HG02798 (cell line): ENCODE measurements at regions not wholly inside any gene's neighbourhood (a gene's known extent, or its start where the extent isn't known, plus 50 kb on each side); places are given as distances from the start of the nearest gene placed in this dataset.

ENCODE experiments used
- ATAC-seq: cut with Tn5 transposase; IDR thresholded peaks from one replicate; pipeline ENCODE4 v1.9.1; 2021; ENCODE audit warnings: mild to moderate bottlenecking; ENCODE audit not compliant: unreplicated experiment, poor library complexity

- ATAC-seq: no peak
Observed at GRCh38 chr2:146125551-146125950, 1605.6 kb upstream of the ZEB2 start.

GRCh38 chr2:146124741-146125140, 1604.8 kb upstream of the ZEB2 start:
- no peak for ATAC-seq

- no peak for ATAC-seq
Observed at GRCh38 chr2:146123714-146124113, 1603.8 kb upstream of the ZEB2 start.

GRCh38 chr2:146123256-146123655, 1603.3 kb upstream of the ZEB2 start:
- ATAC-seq: no peak

- no peak for ATAC-seq
Observed at GRCh38 chr2:146119586-146119985, 1599.7 kb upstream of the ZEB2 start.

- ATAC-seq: no peak
Observed at GRCh38 chr2:146108993-146109392, 1589.1 kb upstream of the ZEB2 start.

GRCh38 chr2:146094185-146094584, 1574.3 kb upstream of the ZEB2 start:
- ATAC-seq: no peak

GRCh38 chr2:146081459-146081858, 1561.5 kb upstream of the ZEB2 start:
- ATAC-seq: no peak

- ATAC-seq: no peak
Observed at GRCh38 chr2:146080925-146081324, 1561.0 kb upstream of the ZEB2 start.

GRCh38 chr2:146079216-146079615, 1559.3 kb upstream of the ZEB2 start:
- no peak for ATAC-seq

GRCh38 chr2:146077156-146077555, 1557.2 kb upstream of the ZEB2 start:
- no peak for ATAC-seq

- no peak for ATAC-seq
Observed at GRCh38 chr2:146068051-146068450, 1548.1 kb upstream of the ZEB2 start.

- no peak for ATAC-seq
Observed at GRCh38 chr2:146048141-146048540, 1528.2 kb upstream of the ZEB2 start.

GRCh38 chr2:146041274-146041910, 1521.5 kb upstream of the ZEB2 start:
- no peak for ATAC-seq

- no peak for ATAC-seq
Observed at GRCh38 chr2:146040051-146040450, 1520.1 kb upstream of the ZEB2 start.

- ATAC-seq: no peak
Observed at GRCh38 chr2:146038014-146038413, 1518.1 kb upstream of the ZEB2 start.

GRCh38 chr2:146037334-146037870, 1517.5 kb upstream of the ZEB2 start:
- no peak for ATAC-seq

- no peak for ATAC-seq
Observed at GRCh38 chr2:146031158-146031557, 1511.2 kb upstream of the ZEB2 start.

- no peak for ATAC-seq
Observed at GRCh38 chr2:146027156-146027555, 1507.2 kb upstream of the ZEB2 start.

GRCh38 chr2:146025519-146025918, 1505.6 kb upstream of the ZEB2 start:
- no peak for ATAC-seq

- ATAC-seq: no peak
Observed at GRCh38 chr2:146024212-146024743, 1504.4 kb upstream of the ZEB2 start.

GRCh38 chr2:146004462-146004861, 1484.5 kb upstream of the ZEB2 start:
- ATAC-seq: no peak
